ENCODE measurements at regions not wholly inside any gene's neighbourhood (a gene's known extent, or its start where the extent isn't known, plus 50 kb on each side); places are given as distances from the start of the nearest gene placed in this dataset.

GRCh38 chr4:29295280-29295679 lies 1424.9 kb upstream of the PCDH7 start:
- no peaks in the 10 kb centered on the region for H3K27me3 ChIP-seq (ENCODE audit: control insufficient read depth in 3 of 3, insufficient read depth in 3 of 3, low read length in 3 of 3)
- H3K4me3 ChIP-seq (ENCODE audit: low read depth in 1 of 3, low read length in 3 of 3): no peak overlapping the region
- H3K9me3 ChIP-seq (ENCODE audit: control insufficient read depth in 2 of 2, insufficient read depth in 1 of 2, low read depth in 1 of 2, low read length in 1 of 2): no peaks in the 10 kb centered on the region
- H3K27ac ChIP-seq (ENCODE audit: low read depth in 1 of 3, low read length in 2 of 3): no peak overlapping the region
- DNase-seq: no peak
- no peaks in the 10 kb centered on the region for H3K4me1 ChIP-seq (ENCODE audit: control insufficient read depth in 3 of 3, insufficient read depth in 2 of 3, low read depth in 1 of 3, low read length in 2 of 3)
- no peaks in the 10 kb centered on the region for H3K36me3 ChIP-seq (ENCODE audit: control insufficient read depth in 3 of 3, insufficient read depth in 2 of 3, low read depth in 1 of 3, low read length in 3 of 3)
- FAIRE-seq: no peak

- Histone ChIP-seq H3K27ac (ENCODE audit: low read depth in 1 of 3, low read length in 2 of 3) (no peak overlapping the region), H3K4me3 (ENCODE audit: low read depth in 1 of 3, low read length in 3 of 3) (no peak overlapping the region), H3K36me3 (ENCODE audit: control insufficient read depth in 3 of 3, insufficient read depth in 2 of 3, low read depth in 1 of 3, low read length in 3 of 3) (no peaks in the 10 kb centered on the region), H3K27me3 (ENCODE audit: control insufficient read depth in 3 of 3, insufficient read depth in 3 of 3, low read length in 3 of 3) (no peaks in the 10 kb centered on the region), H3K4me1 (ENCODE audit: control insufficient read depth in 3 of 3, insufficient read depth in 2 of 3, low read depth in 1 of 3, low read length in 2 of 3) (no peaks in the 10 kb centered on the region), H3K9me3 (ENCODE audit: control insufficient read depth in 2 of 2, insufficient read depth in 1 of 2, low read depth in 1 of 2, low read length in 1 of 2) (no peaks in the 10 kb centered on the region)
- WGBS, 3 donors: 63 to 72% (median 68%) methylated on average over 3 of the region's 3 CpGs
- DNase-seq (no peak), FAIRE-seq (no peak)
Observed at GRCh38 chr4:29304595-29304994, 1415.6 kb upstream of the PCDH7 start.

GRCh38 chr4:29307256-29307655 lies 1412.9 kb upstream of the PCDH7 start:
- no peaks in the 10 kb centered on the region for H3K36me3 ChIP-seq (ENCODE audit: control insufficient read depth in 3 of 3, insufficient read depth in 2 of 3, low read depth in 1 of 3, low read length in 3 of 3)
- H3K4me1 ChIP-seq (ENCODE audit: control insufficient read depth in 3 of 3, insufficient read depth in 2 of 3, low read depth in 1 of 3, low read length in 2 of 3): no peaks in the 10 kb centered on the region
- H3K9me3 ChIP-seq (ENCODE audit: control insufficient read depth in 2 of 2, insufficient read depth in 1 of 2, low read depth in 1 of 2, low read length in 1 of 2): no peaks in the 10 kb centered on the region
- no peak for FAIRE-seq
- no peaks in the 10 kb centered on the region for H3K27me3 ChIP-seq (ENCODE audit: control insufficient read depth in 3 of 3, insufficient read depth in 3 of 3, low read length in 3 of 3)
- no peak overlapping the region for H3K27ac ChIP-seq (ENCODE audit: low read depth in 1 of 3, low read length in 2 of 3)
- no peak overlapping the region for H3K4me3 ChIP-seq (ENCODE audit: low read depth in 1 of 3, low read length in 3 of 3)
- no peak for DNase-seq

GRCh38 chr4:29307755-29308154 lies 1412.4 kb upstream of the PCDH7 start:
- Histone ChIP-seq H3K36me3 (ENCODE audit: control insufficient read depth in 3 of 3, insufficient read depth in 2 of 3, low read depth in 1 of 3, low read length in 3 of 3) (no peaks in the 10 kb centered on the region), H3K4me3 (ENCODE audit: low read depth in 1 of 3, low read length in 3 of 3) (no peak overlapping the region), H3K4me1 (ENCODE audit: control insufficient read depth in 3 of 3, insufficient read depth in 2 of 3, low read depth in 1 of 3, low read length in 2 of 3) (no peaks in the 10 kb centered on the region), H3K27me3 (ENCODE audit: control insufficient read depth in 3 of 3, insufficient read depth in 3 of 3, low read length in 3 of 3) (no peaks in the 10 kb centered on the region), H3K27ac (ENCODE audit: low read depth in 1 of 3, low read length in 2 of 3) (no peak overlapping the region), H3K9me3 (ENCODE audit: control insufficient read depth in 2 of 2, insufficient read depth in 1 of 2, low read depth in 1 of 2, low read length in 1 of 2) (no peaks in the 10 kb centered on the region)
- 81 to 88% (median 87%) methylated on average over 1 of the region's 1 CpG for WGBS, 3 donors
- no peak for FAIRE-seq
- DNase-seq: no peak

GRCh38 chr4:29309050-29309449 lies 1411.1 kb upstream of the PCDH7 start:
- FAIRE-seq: no peak
- Histone ChIP-seq H3K27ac (ENCODE audit: low read depth in 1 of 3, low read length in 2 of 3) (no peak overlapping the region), H3K4me1 (ENCODE audit: control insufficient read depth in 3 of 3, insufficient read depth in 2 of 3, low read depth in 1 of 3, low read length in 2 of 3) (no peaks in the 10 kb centered on the region), H3K27me3 (ENCODE audit: control insufficient read depth in 3 of 3, insufficient read depth in 3 of 3, low read length in 3 of 3) (no peaks in the 10 kb centered on the region), H3K9me3 (ENCODE audit: control insufficient read depth in 2 of 2, insufficient read depth in 1 of 2, low read depth in 1 of 2, low read length in 1 of 2) (no peaks in the 10 kb centered on the region), H3K4me3 (ENCODE audit: low read depth in 1 of 3, low read length in 3 of 3) (no peak overlapping the region), H3K36me3 (ENCODE audit: control insufficient read depth in 3 of 3, insufficient read depth in 2 of 3, low read depth in 1 of 3, low read length in 3 of 3) (no peaks in the 10 kb centered on the region)
- no peak for DNase-seq
- 53 to 70% (median 66%) methylated on average over 3 of the region's 3 CpGs for WGBS, 3 donors

- no peaks in the 10 kb centered on the region for H3K9me3 ChIP-seq (ENCODE audit: control insufficient read depth in 2 of 2, insufficient read depth in 1 of 2, low read depth in 1 of 2, low read length in 1 of 2)
- FAIRE-seq: no peak
Observed at GRCh38 chr4:29310252-29310651, 1409.9 kb upstream of the PCDH7 start.

GRCh38 chr4:29311247-29311646 lies 1408.9 kb upstream of the PCDH7 start:
- no peak overlapping the region for H3K4me3 ChIP-seq (ENCODE audit: low read depth in 1 of 3, low read length in 3 of 3)
- no peak for FAIRE-seq
- DNase-seq: no peak
- H3K27ac ChIP-seq (ENCODE audit: low read depth in 1 of 3, low read length in 2 of 3): no peak overlapping the region
- H3K4me1 ChIP-seq (ENCODE audit: control insufficient read depth in 3 of 3, insufficient read depth in 2 of 3, low read depth in 1 of 3, low read length in 2 of 3): no peaks in the 10 kb centered on the region
- 60 to 97% (median 73%) methylated on average over 1 of the region's 1 CpG for WGBS, 3 donors
- H3K9me3 ChIP-seq (ENCODE audit: control insufficient read depth in 2 of 2, insufficient read depth in 1 of 2, low read depth in 1 of 2, low read length in 1 of 2): no peaks in the 10 kb centered on the region
- H3K36me3 ChIP-seq (ENCODE audit: control insufficient read depth in 3 of 3, insufficient read depth in 2 of 3, low read depth in 1 of 3, low read length in 3 of 3): no peaks in the 10 kb centered on the region
- H3K27me3 ChIP-seq (ENCODE audit: control insufficient read depth in 3 of 3, insufficient read depth in 3 of 3, low read length in 3 of 3): no peaks in the 10 kb centered on the region

More at GRCh38 chr4:29310252-29310651, 1409.9 kb upstream of the PCDH7 start:
- DNase-seq: no peak
- no peaks in the 10 kb centered on the region for H3K36me3 ChIP-seq (ENCODE audit: control insufficient read depth in 3 of 3, insufficient read depth in 2 of 3, low read depth in 1 of 3, low read length in 3 of 3)
- no peak overlapping the region for H3K4me3 ChIP-seq (ENCODE audit: low read depth in 1 of 3, low read length in 3 of 3)
- no peaks in the 10 kb centered on the region for H3K4me1 ChIP-seq (ENCODE audit: control insufficient read depth in 3 of 3, insufficient read depth in 2 of 3, low read depth in 1 of 3, low read length in 2 of 3)
- H3K27ac ChIP-seq (ENCODE audit: low read depth in 1 of 3, low read length in 2 of 3): no peak overlapping the region
- no peaks in the 10 kb centered on the region for H3K27me3 ChIP-seq (ENCODE audit: control insufficient read depth in 3 of 3, insufficient read depth in 3 of 3, low read length in 3 of 3)

- FAIRE-seq (no peak), DNase-seq (no peak)
- H3K27ac ChIP-seq (ENCODE audit: low read depth in 1 of 3, low read length in 2 of 3): no peak overlapping the region
- no peaks in the 10 kb centered on the region for H3K4me1 ChIP-seq (ENCODE audit: control insufficient read depth in 3 of 3, insufficient read depth in 2 of 3, low read depth in 1 of 3, low read length in 2 of 3)
- no peak overlapping the region for H3K4me3 ChIP-seq (ENCODE audit: low read depth in 1 of 3, low read length in 3 of 3)
- H3K27me3 ChIP-seq (ENCODE audit: control insufficient read depth in 3 of 3, insufficient read depth in 3 of 3, low read length in 3 of 3): no peaks in the 10 kb centered on the region
- no peaks in the 10 kb centered on the region for H3K36me3 ChIP-seq (ENCODE audit: control insufficient read depth in 3 of 3, insufficient read depth in 2 of 3, low read depth in 1 of 3, low read length in 3 of 3)
- H3K9me3 ChIP-seq (ENCODE audit: control insufficient read depth in 2 of 2, insufficient read depth in 1 of 2, low read depth in 1 of 2, low read length in 1 of 2): no peaks in the 10 kb centered on the region
- 71 to 80% (median 79%) methylated on average over 2 of the region's 2 CpGs for WGBS, 3 donors
Observed at GRCh38 chr4:29319663-29320340, 1400.4 kb upstream of the PCDH7 start.

- H3K27ac ChIP-seq (ENCODE audit: low read depth in 1 of 3, low read length in 2 of 3): no peak overlapping the region
- no peak for DNase-seq
- H3K27me3 ChIP-seq (ENCODE audit: control insufficient read depth in 3 of 3, insufficient read depth in 3 of 3, low read length in 3 of 3): no peaks in the 10 kb centered on the region
- H3K4me3 ChIP-seq (ENCODE audit: low read depth in 1 of 3, low read length in 3 of 3): no peak overlapping the region
- WGBS, 3 donors: 59 to 66% (median 66%) methylated on average over 6 of the region's 6 CpGs
- no peak for FAIRE-seq
- no peaks in the 10 kb centered on the region for H3K4me1 ChIP-seq (ENCODE audit: control insufficient read depth in 3 of 3, insufficient read depth in 2 of 3, low read depth in 1 of 3, low read length in 2 of 3)
- H3K36me3 ChIP-seq (ENCODE audit: control insufficient read depth in 3 of 3, insufficient read depth in 2 of 3, low read depth in 1 of 3, low read length in 3 of 3): no peaks in the 10 kb centered on the region
- H3K9me3 ChIP-seq (ENCODE audit: control insufficient read depth in 2 of 2, insufficient read depth in 1 of 2, low read depth in 1 of 2, low read length in 1 of 2): no peaks in the 10 kb centered on the region
Observed at GRCh38 chr4:29320947-29321620, 1399.1 kb upstream of the PCDH7 start.
